HG02642 (cell line): ENCODE measurements at regions not wholly inside any gene's neighbourhood (a gene's known extent, or its start where the extent isn't known, plus 50 kb on each side); places are given as distances from the start of the nearest gene placed in this dataset.
"Not testable (repeated sequence)": the region's sequence is repeated elsewhere in the genome, so short reads cannot be mapped to it uniquely, and the experiment has no call there.

Experiments
- ATAC-seq: cut with Tn5 transposase; IDR thresholded peaks from one replicate; pipeline ENCODE4 v1.9.1; 2021; ENCODE audit warnings: mild to moderate bottlenecking; ENCODE audit not compliant: unreplicated experiment, poor library complexity

GRCh38 chr6:120931520-120932180 is 402.6 kb downstream of the TBC1D32 start:
- not testable (repeated sequence) for ATAC-seq

GRCh38 chr6:120930500-120930899 is 403.8 kb downstream of the TBC1D32 start:
- ATAC-seq, result not testable (repeated sequence)

GRCh38 chr6:120924214-120924613 is 410.1 kb downstream of the TBC1D32 start:
- no peak for ATAC-seq

- ATAC-seq, result no peak
Observed at GRCh38 chr6:120918137-120918536, 416.1 kb downstream of the TBC1D32 start.

- ATAC-seq, result no peak
Observed at GRCh38 chr6:120916844-120917243, 417.4 kb downstream of the TBC1D32 start.

- ATAC-seq, result no peak
Observed at GRCh38 chr6:120913486-120913885, 420.8 kb downstream of the TBC1D32 start.

- no peak for ATAC-seq
Observed at GRCh38 chr6:120908767-120909166, 425.5 kb downstream of the TBC1D32 start.

GRCh38 chr6:120903836-120904235 is 430.4 kb downstream of the TBC1D32 start:
- no peak for ATAC-seq

GRCh38 chr6:120899932-120900331 is 434.3 kb downstream of the TBC1D32 start:
- ATAC-seq, result no peak

- peak; percentile 67 for ATAC-seq
Observed at GRCh38 chr6:120894077-120894476, 440.2 kb downstream of the TBC1D32 start.

GRCh38 chr6:120876931-120877330 is 457.3 kb downstream of the TBC1D32 start:
- no peak for ATAC-seq

- no peak for ATAC-seq
Observed at GRCh38 chr6:120876424-120876823, 457.9 kb downstream of the TBC1D32 start.

- no peak for ATAC-seq
Observed at GRCh38 chr6:120875900-120876299, 458.4 kb downstream of the TBC1D32 start.

GRCh38 chr6:120874422-120874821 is 459.9 kb downstream of the TBC1D32 start:
- ATAC-seq, result no peak

GRCh38 chr6:120873125-120873865 is 461.0 kb downstream of the TBC1D32 start:
- no peak for ATAC-seq

GRCh38 chr6:120872262-120872578 is 462.1 kb downstream of the TBC1D32 start:
- ATAC-seq, result no peak

- no peak for ATAC-seq
Observed at GRCh38 chr6:120871416-120872261, 462.6 kb downstream of the TBC1D32 start.

GRCh38 chr6:120869397-120869796 is 464.9 kb downstream of the TBC1D32 start:
- no peak for ATAC-seq

GRCh38 chr6:120857422-120857821 is 476.9 kb downstream of the TBC1D32 start:
- ATAC-seq, result no peak

- no peak for ATAC-seq
Observed at GRCh38 chr6:120854583-120854982, 479.7 kb downstream of the TBC1D32 start.

- ATAC-seq, result no peak
Observed at GRCh38 chr6:120853489-120853888, 480.8 kb downstream of the TBC1D32 start.
